Activated T-helper 17 cell treated with anti-CD3 and anti-CD28 coated beads, Interleukin-2, amount 50 U/mL, for 72 hours (primary cell): ENCODE measurements at regions not wholly inside any gene's neighbourhood (a gene's known extent, or its start where the extent isn't known, plus 50 kb on each side); places are given as distances from the start of the nearest gene placed in this dataset.

Experiments
- ATAC-seq: fragments of 150-1000 bp; cut with Tn5 transposase; replicated peaks from 2 replicates; pipeline ENCODE4 v1.10.0; 2021; ENCODE audit warnings: mild to moderate bottlenecking, moderate library complexity
- H3K27ac Mint-ChIP-seq: one replicate; pipeline ENCODE4 v1.8.0; 2022; ENCODE audit warnings: mixed read lengths
- H3K27me3 Mint-ChIP-seq: one replicate; pipeline ENCODE4 v1.8.0; 2022; ENCODE audit warnings: mixed read lengths
- H3K36me3 Mint-ChIP-seq: one replicate; pipeline ENCODE4 v1.8.0; 2022; ENCODE audit warnings: low read depth, mild to moderate bottlenecking, mixed read lengths
- H3K4me1 Mint-ChIP-seq: one replicate; pipeline ENCODE4 v1.8.0; 2022; ENCODE audit warnings: mixed read lengths
- H3K4me3 Mint-ChIP-seq: one replicate; pipeline ENCODE4 v1.8.0; 2022; ENCODE audit warnings: mild to moderate bottlenecking, mixed read lengths
- H3K9me3 Mint-ChIP-seq: one replicate; pipeline ENCODE4 v1.8.0; 2022; ENCODE audit warnings: mixed read lengths

DNA sequence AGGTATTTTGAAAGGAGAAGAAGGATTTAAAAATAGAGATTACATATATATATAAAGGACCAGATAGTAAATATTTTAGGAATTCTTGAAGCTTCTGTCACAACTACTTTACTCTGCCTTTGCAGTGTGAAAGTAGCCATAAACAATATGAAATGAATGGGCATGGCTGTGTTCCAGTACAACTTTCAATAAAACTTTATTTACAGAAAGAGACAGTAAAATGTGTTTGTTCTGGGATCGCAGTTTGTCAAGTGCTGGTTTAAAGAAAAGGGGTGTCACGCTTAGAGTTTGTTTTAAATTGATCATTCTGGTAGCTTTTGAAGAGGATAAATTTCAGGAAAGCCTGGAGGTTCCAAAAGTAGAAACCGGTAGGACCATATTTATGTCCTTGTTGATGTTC is 176.1 kb upstream of the HS3ST1 start:
- Mint-ChIP-seq H3K27me3 (peaks cover 12% of the 10 kb centered on the region), H3K9me3 (no peaks in the 10 kb centered on the region), H3K4me3 (no peak overlapping the region), H3K4me1 (no peaks in the 10 kb centered on the region), H3K27ac (no peak overlapping the region), H3K36me3 (no peaks in the 10 kb centered on the region)
- ATAC-seq = no peak

DNA sequence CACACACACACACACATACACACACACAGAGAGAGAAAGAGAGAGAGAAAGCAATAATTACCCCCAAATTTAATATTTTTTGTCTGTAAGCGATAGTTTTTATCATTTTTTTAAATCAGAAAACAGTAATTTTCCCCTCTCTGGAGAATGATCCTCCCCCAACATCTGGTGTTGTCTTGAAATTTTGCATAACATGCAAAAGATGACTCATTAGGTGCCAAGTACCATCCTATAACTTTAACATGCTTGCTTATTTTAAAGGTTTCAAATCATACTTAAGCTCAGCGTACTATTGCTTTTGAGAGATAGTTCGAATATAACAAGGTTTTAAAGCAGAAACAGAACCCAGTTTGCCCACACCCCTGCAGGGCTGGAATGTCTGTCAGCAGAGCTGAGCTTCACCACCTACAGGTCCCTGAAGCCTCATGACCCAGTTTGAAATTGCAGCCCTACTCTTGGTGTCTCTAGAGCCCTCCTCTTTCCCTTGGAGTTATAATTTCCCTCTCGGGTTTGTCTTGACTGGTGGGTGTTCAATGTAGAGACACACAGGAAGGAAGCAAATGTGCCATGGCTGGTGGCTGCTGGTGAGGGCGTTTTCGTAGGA is 175.0 kb upstream of the HS3ST1 start:
- Mint-ChIP-seq H3K36me3 (no peaks in the 10 kb centered on the region), H3K9me3 (no peaks in the 10 kb centered on the region), H3K4me3 (no peak overlapping the region), H3K4me1 (no peaks in the 10 kb centered on the region), H3K27me3 (peaks cover 12% of the 10 kb centered on the region), H3K27ac (no peak overlapping the region)
- ATAC-seq = no peak

DNA sequence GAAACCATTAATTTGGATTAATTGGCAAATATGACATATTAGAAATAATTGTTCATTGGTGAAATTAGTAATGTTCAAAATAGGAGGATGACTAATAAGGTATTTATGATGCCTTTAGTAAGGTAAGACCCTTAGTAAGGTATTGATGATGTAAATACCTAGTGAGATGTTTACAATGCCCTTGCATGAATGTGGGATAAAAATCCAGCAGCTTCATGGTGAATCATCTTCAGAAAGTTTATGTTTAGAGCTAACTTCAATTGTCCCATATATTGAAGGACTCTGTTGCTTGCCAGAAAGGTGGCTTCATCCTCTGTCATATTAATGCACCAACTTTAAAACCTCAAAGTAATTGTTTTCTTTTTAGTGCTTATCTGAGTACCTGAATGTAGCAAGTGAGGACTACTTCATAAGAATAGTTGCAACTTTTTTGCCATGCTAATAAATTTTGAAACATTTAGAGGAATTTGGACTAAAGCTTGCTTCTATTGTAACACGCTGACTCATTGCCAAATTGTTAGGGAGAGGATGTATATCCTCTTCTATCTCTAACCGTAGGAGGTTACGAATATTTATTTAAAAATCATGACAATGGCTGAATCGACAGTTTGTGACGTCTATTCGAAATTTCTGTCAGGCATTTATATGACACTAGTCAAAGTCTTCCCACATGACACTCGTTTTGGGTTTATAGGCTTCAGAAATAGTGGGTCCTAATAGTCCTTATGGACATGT is 174.1 kb upstream of the HS3ST1 start:
- Mint-ChIP-seq H3K9me3 (no peaks in the 10 kb centered on the region), H3K27ac (no peak overlapping the region), H3K4me3 (no peak overlapping the region), H3K27me3 (peaks cover 12% of the 10 kb centered on the region), H3K36me3 (no peaks in the 10 kb centered on the region), H3K4me1 (no peaks in the 10 kb centered on the region)
- ATAC-seq = no peak

DNA sequence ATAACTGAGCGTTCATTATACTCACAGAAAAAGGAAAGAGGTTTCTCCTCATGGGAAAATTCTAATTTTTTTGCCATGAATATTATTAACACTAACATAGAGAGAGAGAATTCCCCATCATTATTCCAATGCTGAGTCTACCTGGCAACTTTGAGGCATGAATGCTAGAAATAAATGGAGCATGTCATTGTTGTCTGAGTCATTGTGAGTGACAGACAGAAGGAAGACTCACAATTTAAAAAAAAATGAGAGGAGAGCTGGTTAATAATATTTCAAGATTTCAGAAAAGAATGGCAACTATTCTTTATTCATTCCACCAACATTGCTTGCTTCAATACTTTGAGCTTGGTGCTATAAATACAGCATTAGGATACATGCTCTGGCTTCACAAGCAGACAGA is 170.4 kb upstream of the HS3ST1 start:
- Mint-ChIP-seq H3K4me3 (no peak overlapping the region), H3K9me3 (no peaks in the 10 kb centered on the region), H3K4me1 (no peaks in the 10 kb centered on the region), H3K27ac (no peak overlapping the region), H3K36me3 (no peaks in the 10 kb centered on the region), H3K27me3 (peaks cover 9% of the 10 kb centered on the region)
- ATAC-seq = no peak

DNA sequence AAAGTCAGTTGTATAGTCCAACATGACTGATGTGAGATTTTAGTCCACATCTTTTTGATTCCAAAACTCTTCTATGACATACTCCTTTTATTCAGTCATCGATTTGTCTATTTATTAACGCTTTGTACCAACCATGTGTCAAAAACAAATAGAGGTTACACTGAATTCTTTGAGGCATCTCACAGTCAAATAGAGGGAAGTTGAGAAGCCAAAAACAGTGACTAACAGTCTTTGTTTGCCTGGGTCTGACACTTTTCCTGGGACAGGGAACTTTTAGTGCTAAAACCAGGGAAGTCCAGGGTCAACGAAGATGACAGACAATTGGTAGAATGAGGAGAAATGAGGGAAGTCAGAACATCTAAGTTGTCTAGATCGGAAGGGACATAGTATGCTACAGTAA is 169.9 kb upstream of the HS3ST1 start:
- H3K4me1 Mint-ChIP-seq = no peaks in the 10 kb centered on the region
- no peaks in the 10 kb centered on the region for H3K9me3 Mint-ChIP-seq
- H3K27me3 Mint-ChIP-seq = peaks cover 8% of the 10 kb centered on the region
- H3K36me3 Mint-ChIP-seq = no peaks in the 10 kb centered on the region
- no peak overlapping the region for H3K4me3 Mint-ChIP-seq
- ATAC-seq = no peak
- no peak overlapping the region for H3K27ac Mint-ChIP-seq

DNA sequence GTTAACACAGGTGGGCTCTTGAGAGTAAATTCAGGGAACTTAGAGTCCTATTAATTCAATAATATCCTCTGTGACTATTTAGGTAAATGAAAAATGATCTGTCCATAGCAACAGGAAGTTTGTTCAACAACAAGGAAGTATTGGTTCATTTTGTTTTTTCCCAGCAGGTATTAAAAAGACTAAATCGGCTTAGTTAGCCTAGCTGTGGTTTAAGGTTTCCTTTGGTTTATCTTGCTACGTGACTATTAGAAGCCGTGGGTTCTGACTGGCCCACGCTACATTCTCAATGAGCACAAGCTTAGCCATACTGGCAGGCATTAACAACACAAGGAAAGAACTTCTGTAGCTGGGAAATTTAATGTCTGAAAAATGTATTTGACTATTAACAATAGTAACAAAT is 168.8 kb upstream of the HS3ST1 start:
- no peak for ATAC-seq
- peaks cover 4% of the 10 kb centered on the region for H3K27me3 Mint-ChIP-seq
- H3K36me3 Mint-ChIP-seq = no peaks in the 10 kb centered on the region

DNA sequence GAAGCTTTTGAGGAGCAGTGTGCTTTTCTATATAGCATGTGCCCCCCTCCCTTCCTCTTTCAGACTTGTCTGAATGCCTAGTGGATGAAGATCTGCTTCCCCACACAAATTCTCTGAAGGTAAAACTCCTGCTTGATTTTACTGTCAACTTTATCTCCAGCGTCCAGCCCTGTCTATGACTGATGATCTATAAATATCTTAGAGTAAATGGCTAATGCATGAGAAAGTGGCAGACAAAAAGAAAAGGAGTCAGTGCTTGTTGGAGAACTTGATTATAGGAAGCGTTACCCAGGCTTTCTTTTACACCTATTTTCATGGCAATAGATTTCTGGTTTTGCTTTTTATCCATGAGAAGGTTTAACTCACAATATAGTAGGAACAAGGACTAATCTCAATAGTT is 168.3 kb upstream of the HS3ST1 start:
- no peak for ATAC-seq
- Mint-ChIP-seq H3K4me3 (no peak overlapping the region), H3K27ac (no peak overlapping the region), H3K36me3 (no peaks in the 10 kb centered on the region), H3K4me1 (no peaks in the 10 kb centered on the region), H3K27me3 (peaks cover 4% of the 10 kb centered on the region), H3K9me3 (no peaks in the 10 kb centered on the region)

More for the DNA sequence above, 168.8 kb upstream of the HS3ST1 start:
- no peaks in the 10 kb centered on the region for H3K4me1 Mint-ChIP-seq
- no peaks in the 10 kb centered on the region for H3K9me3 Mint-ChIP-seq
- H3K27ac Mint-ChIP-seq = no peak overlapping the region
- no peak overlapping the region for H3K4me3 Mint-ChIP-seq

DNA sequence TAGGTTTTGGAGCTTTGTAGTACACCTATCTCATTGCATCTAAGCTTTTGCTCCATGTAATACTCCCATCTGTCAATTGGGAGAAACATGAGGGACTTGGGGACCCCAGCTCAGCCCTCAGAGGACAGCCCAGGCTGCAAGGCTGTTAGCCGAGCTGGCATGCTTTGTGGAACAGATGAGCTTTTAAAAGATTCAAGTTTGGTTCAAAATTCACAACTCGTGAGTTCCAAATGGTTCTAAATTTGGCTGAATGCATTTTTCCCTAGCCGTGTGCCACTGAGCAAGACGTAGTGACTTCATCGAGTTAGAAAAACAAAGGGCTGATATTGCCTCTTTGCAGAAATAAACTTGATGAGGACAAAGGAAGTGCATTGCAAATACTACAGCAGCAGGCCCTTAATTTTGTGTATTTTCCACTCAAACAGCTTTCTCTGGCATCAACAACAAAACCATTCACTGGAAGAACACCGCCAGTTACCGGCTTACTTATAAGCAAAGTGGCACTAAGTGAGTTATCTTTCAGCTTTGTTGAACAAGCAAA is 165.0 kb upstream of the HS3ST1 start:
- no peaks in the 10 kb centered on the region for H3K4me1 Mint-ChIP-seq
- no peak overlapping the region for H3K4me3 Mint-ChIP-seq
- no peak for ATAC-seq
- no peaks in the 10 kb centered on the region for H3K36me3 Mint-ChIP-seq
- H3K27ac Mint-ChIP-seq = no peak overlapping the region
- no peaks in the 10 kb centered on the region for H3K9me3 Mint-ChIP-seq
- no peaks in the 10 kb centered on the region for H3K27me3 Mint-ChIP-seq

DNA sequence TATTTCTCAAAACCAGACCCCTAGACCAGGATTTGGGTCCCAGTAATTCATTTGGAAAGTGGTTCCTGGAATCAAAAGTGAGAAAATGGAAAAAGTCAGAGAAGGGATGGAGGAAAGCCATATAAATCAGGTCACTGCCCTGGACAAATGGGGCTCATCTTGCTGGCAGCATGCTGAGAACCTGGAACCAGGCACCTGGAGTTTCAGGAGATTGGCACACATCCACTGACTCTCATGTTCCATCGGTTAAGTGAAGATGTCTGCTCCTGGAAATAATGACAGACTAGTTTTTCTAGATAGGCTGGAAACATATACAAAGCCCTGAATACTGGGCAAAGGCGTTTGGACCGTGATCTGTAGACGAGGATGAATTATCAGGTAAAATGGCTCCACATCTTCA is 163.6 kb upstream of the HS3ST1 start:
- Mint-ChIP-seq H3K4me3 (no peak overlapping the region), H3K27ac (no peak overlapping the region), H3K36me3 (no peaks in the 10 kb centered on the region), H3K27me3 (peaks cover 4% of the 10 kb centered on the region), H3K9me3 (no peaks in the 10 kb centered on the region), H3K4me1 (no peaks in the 10 kb centered on the region)
- ATAC-seq = no peak

DNA sequence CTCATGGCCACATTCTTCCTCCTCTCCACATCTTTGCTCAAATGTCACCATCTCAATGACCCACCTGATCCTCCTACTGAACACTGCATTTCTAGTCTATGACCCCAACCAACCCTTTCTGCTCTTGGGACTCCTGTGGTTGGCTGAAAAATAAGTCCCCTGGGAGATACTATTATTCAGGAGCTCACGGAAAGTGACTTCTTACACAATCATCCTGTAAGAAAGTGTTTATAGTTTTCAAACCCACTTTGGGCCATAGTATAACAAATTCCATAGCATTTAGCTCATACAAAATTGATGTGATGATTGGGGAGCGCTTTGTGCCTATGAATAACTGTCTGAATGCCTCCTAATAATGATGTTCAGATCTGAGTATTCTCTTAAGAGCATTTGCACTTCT is 161.4 kb upstream of the HS3ST1 start:
- Mint-ChIP-seq H3K27ac (no peak overlapping the region), H3K4me3 (no peak overlapping the region), H3K27me3 (peaks cover 5% of the 10 kb centered on the region), H3K9me3 (no peaks in the 10 kb centered on the region), H3K36me3 (no peaks in the 10 kb centered on the region), H3K4me1 (no peaks in the 10 kb centered on the region)
- no peak for ATAC-seq

DNA sequence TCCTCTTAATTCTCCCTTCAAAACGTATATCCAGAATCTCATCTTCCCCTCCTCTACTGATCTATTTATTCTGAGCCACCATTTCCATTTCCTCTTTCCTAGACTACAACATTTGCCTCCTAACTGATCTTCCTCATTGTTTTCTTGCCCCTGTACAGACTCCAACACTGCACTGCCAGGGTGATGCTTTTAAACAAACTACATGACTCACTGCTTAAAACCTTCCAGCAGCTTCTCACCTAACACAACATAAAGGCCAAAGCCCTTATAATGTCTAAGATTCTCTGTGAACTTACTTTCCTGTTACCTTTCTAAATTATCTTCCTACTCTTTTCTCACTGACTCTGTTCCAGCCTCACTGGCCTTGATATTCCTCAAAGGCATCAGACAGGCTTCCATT is 161.0 kb upstream of the HS3ST1 start:
- H3K9me3 Mint-ChIP-seq = no peaks in the 10 kb centered on the region
- H3K36me3 Mint-ChIP-seq = no peaks in the 10 kb centered on the region
- peaks cover 8% of the 10 kb centered on the region for H3K27me3 Mint-ChIP-seq
- ATAC-seq = no peak
- no peak overlapping the region for H3K4me3 Mint-ChIP-seq
- H3K4me1 Mint-ChIP-seq = no peaks in the 10 kb centered on the region
- H3K27ac Mint-ChIP-seq = no peak overlapping the region

DNA sequence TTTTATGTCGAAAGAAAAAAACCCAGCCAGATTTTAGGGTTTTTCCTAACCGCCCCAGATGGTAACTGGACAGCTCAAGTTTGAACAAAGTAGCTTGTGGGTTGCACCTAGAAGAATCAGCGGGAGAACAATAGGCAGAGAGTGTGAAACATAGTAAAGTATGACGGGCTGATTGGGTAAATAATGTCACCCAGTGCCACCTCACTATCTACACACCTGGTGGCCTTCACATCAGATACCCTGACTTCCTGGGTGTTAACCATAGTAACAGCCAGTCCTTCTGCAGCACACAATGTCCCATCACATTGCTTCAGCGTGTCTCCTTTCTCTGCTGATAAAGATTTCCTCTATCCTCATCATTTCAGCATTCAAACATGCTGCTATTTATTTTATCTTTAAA is 159.1 kb upstream of the HS3ST1 start:
- H3K9me3 Mint-ChIP-seq = no peaks in the 10 kb centered on the region
- no peak overlapping the region for H3K27ac Mint-ChIP-seq
- no peak overlapping the region for H3K4me3 Mint-ChIP-seq
- H3K36me3 Mint-ChIP-seq = no peaks in the 10 kb centered on the region
- peaks cover 8% of the 10 kb centered on the region for H3K27me3 Mint-ChIP-seq
- no peak for ATAC-seq
- H3K4me1 Mint-ChIP-seq = no peaks in the 10 kb centered on the region

DNA sequence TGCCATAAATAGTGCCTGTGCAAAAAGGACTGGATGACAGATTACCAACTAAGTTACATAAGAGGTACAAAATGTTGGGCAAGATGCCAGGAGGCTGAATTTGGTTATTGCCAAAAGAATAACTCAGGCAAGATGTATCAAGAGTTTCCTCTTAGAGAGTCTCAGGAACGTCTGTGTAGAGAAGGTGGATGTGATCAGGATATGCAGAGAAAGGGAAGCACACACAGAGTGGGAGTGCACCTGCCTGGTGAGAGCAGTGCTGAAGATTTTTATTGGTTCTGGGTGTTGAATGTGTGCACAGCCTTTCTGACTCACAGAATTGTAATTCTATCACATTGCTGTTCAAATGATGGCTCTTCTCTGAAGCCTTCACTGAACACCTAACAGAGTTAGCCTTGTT is 156.8 kb upstream of the HS3ST1 start:
- Mint-ChIP-seq H3K9me3 (no peaks in the 10 kb centered on the region), H3K27ac (no peak overlapping the region), H3K27me3 (peaks cover 8% of the 10 kb centered on the region), H3K4me1 (no peaks in the 10 kb centered on the region), H3K36me3 (no peaks in the 10 kb centered on the region), H3K4me3 (no peak overlapping the region)
- no peak for ATAC-seq

DNA sequence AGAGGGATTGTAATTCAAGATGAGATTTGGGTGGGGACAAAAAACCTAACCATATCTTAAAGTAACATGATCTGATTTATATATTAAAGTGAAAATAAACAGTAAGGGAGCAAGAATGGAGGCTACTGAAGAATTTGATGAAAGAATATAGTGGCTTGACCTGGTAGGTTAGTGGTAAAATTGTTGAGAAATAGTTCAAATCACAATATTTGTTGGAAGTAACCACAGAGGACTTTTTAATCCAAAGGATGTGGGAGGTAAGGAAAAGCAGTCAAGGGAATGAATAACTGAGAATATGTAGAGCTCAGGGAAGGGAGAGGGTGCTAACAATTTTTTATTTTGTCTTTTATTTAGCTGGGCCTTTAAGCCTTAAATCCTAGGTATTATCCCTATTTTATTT is 139.8 kb upstream of the HS3ST1 start:
- no peak for ATAC-seq
- peaks cover 6% of the 10 kb centered on the region for H3K9me3 Mint-ChIP-seq
- H3K4me3 Mint-ChIP-seq = no peak overlapping the region
- no peaks in the 10 kb centered on the region for H3K4me1 Mint-ChIP-seq
- no peak overlapping the region for H3K27ac Mint-ChIP-seq
- no peaks in the 10 kb centered on the region for H3K36me3 Mint-ChIP-seq
- H3K27me3 Mint-ChIP-seq = no peaks in the 10 kb centered on the region

DNA sequence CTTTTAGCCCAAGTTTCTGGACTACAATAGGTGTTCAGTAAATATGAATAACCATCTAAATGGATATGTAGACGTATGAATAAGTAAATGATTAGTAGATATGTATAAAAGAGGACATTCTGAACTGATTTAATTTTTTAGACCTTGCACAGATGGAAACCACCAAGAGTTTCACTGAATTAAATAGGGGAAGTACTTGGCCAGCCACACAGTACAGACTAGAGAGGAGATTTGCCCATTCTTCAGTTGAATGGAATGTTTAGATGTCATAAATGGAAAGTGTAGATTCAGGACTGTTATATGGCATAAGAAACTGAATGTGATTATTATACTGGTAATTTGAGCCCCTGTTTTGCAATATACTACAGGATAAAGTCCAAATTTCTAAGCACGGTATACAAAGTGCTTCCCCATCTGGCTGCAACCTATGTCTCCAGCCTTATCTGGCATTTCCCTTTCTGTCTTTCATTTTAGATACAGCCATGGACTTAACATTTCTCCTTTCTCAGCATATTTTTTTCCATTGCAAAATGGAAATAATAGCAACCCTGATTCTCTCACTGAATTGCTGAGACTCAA is 137.8 kb upstream of the HS3ST1 start:
- H3K27ac Mint-ChIP-seq = no peak overlapping the region
- no peak for ATAC-seq
- H3K4me3 Mint-ChIP-seq = no peak overlapping the region
- no peaks in the 10 kb centered on the region for H3K36me3 Mint-ChIP-seq
- H3K27me3 Mint-ChIP-seq = no peaks in the 10 kb centered on the region
- H3K9me3 Mint-ChIP-seq = peaks cover 6% of the 10 kb centered on the region
- H3K4me1 Mint-ChIP-seq = no peaks in the 10 kb centered on the region
